Neuron (in vitro differentiated cells): ENCODE measurements at regions not wholly inside any gene's neighbourhood (a gene's known extent, or its start where the extent isn't known, plus 50 kb on each side); places are given as distances from the start of the nearest gene placed in this dataset.
"Not testable (repeated sequence)": the region's sequence is repeated elsewhere in the genome, so short reads cannot be mapped to it uniquely, and the experiment has no call there.

Experiments used
- H2AFZ ChIP-seq: one replicate; pipeline ENCODE4 v1.6.1; 2013; ENCODE audit warnings: low read depth, mild to moderate bottlenecking, inconsistent platforms, low read length, moderate library complexity
- H3K27me3 ChIP-seq: one replicate; pipeline ENCODE4 v1.6.1; 2013; ENCODE audit warnings: low read length; ENCODE audit not compliant: insufficient read depth
- H3K36me3 ChIP-seq: one replicate; pipeline ENCODE4 v1.6.1; 2013; ENCODE audit warnings: low read length; ENCODE audit not compliant: insufficient read depth
- H3K4me1 ChIP-seq: one replicate; pipeline ENCODE4 v1.6.1; 2013; ENCODE audit warnings: low read length; ENCODE audit not compliant: insufficient read depth
- H3K4me3 ChIP-seq: 2 replicates; pipeline ENCODE4 v1.5.1; 2013; ENCODE audit warnings: mild to moderate bottlenecking, low read length, moderate library complexity
- H3K9me3 ChIP-seq: one replicate; pipeline ENCODE4 v1.6.1; 2013; ENCODE audit warnings: low read length

GRCh38 chr6:121666814-121667213 lies 231.4 kb downstream of the GJA1 start:
- Histone ChIP-seq H3K27me3 (no peaks in the 10 kb centered on the region), H2AFZ (no peak overlapping the region), H3K9me3 (no peaks in the 10 kb centered on the region), H3K4me1 (peaks cover 2% of the 10 kb centered on the region), H3K4me3 (no peak overlapping the region), H3K36me3 (no peaks in the 10 kb centered on the region)

- H2AFZ ChIP-seq, result no peak overlapping the region
- H3K36me3 ChIP-seq, result no peaks in the 10 kb centered on the region
- H3K27me3 ChIP-seq, result no peaks in the 10 kb centered on the region
- no peak overlapping the region for H3K4me3 ChIP-seq
- H3K9me3 ChIP-seq, result no peaks in the 10 kb centered on the region
- H3K4me1 ChIP-seq, result no peaks in the 10 kb centered on the region
These were observed 232.8 kb downstream of the GJA1 start for GRCh38 chr6:121668259-121668658.

- H3K9me3 ChIP-seq, result no peaks in the 10 kb centered on the region
- H3K27me3 ChIP-seq, result no peaks in the 10 kb centered on the region
- H3K4me1 ChIP-seq, result no peaks in the 10 kb centered on the region
- no peak overlapping the region for H2AFZ ChIP-seq
- no peak overlapping the region for H3K4me3 ChIP-seq
- H3K36me3 ChIP-seq, result no peaks in the 10 kb centered on the region
These were observed 235.1 kb downstream of the GJA1 start for GRCh38 chr6:121670511-121670910.

- Histone ChIP-seq H2AFZ (no peak overlapping the region), H3K36me3 (no peaks in the 10 kb centered on the region), H3K9me3 (no peaks in the 10 kb centered on the region), H3K27me3 (no peaks in the 10 kb centered on the region), H3K4me1 (no peaks in the 10 kb centered on the region), H3K4me3 (no peak overlapping the region)
These were observed 242.1 kb downstream of the GJA1 start for GRCh38 chr6:121677571-121677970.

- H3K4me3 ChIP-seq, result no peak overlapping the region
- no peaks in the 10 kb centered on the region for H3K36me3 ChIP-seq
These were observed 242.8 kb downstream of the GJA1 start for GRCh38 chr6:121678245-121678644.

GRCh38 chr6:121680058-121680457 lies 244.6 kb downstream of the GJA1 start:
- Histone ChIP-seq H3K4me3 (no peak overlapping the region), H3K27me3 (no peaks in the 10 kb centered on the region), H2AFZ (no peak overlapping the region), H3K9me3 (no peaks in the 10 kb centered on the region), H3K4me1 (no peaks in the 10 kb centered on the region), H3K36me3 (no peaks in the 10 kb centered on the region)

More at GRCh38 chr6:121678245-121678644, 242.8 kb downstream of the GJA1 start:
- H2AFZ ChIP-seq, result no peak overlapping the region
- no peaks in the 10 kb centered on the region for H3K27me3 ChIP-seq
- no peaks in the 10 kb centered on the region for H3K4me1 ChIP-seq
- no peaks in the 10 kb centered on the region for H3K9me3 ChIP-seq

- Histone ChIP-seq H3K27me3 (no peaks in the 10 kb centered on the region), H3K36me3 (no peaks in the 10 kb centered on the region), H3K9me3 (no peaks in the 10 kb centered on the region), H2AFZ (no peak overlapping the region), H3K4me1 (no peaks in the 10 kb centered on the region), H3K4me3 (no peak overlapping the region)
These were observed 247.2 kb downstream of the GJA1 start for GRCh38 chr6:121682666-121683065.

GRCh38 chr6:121685806-121686205 lies 250.4 kb downstream of the GJA1 start:
- H3K4me1 ChIP-seq, result not testable (repeated sequence)

GRCh38 chr6:121686611-121687023 lies 251.2 kb downstream of the GJA1 start:
- no peaks in the 10 kb centered on the region for H3K36me3 ChIP-seq
- H3K4me3 ChIP-seq, result no peak overlapping the region
- no peak overlapping the region for H2AFZ ChIP-seq
- H3K4me1 ChIP-seq, result peaks cover under 1% of the 10 kb centered on the region
- no peaks in the 10 kb centered on the region for H3K27me3 ChIP-seq
- H3K9me3 ChIP-seq, result no peaks in the 10 kb centered on the region

More at GRCh38 chr6:121685806-121686205, 250.4 kb downstream of the GJA1 start:
- H3K4me3 ChIP-seq, H3K9me3 ChIP-seq, H2AFZ ChIP-seq, H3K27me3 ChIP-seq, H3K36me3 ChIP-seq: not testable (repeated sequence)

- peaks cover 6% of the 10 kb centered on the region for H3K4me1 ChIP-seq
- H2AFZ ChIP-seq, result no peak overlapping the region
- no peaks in the 10 kb centered on the region for H3K36me3 ChIP-seq
- H3K27me3 ChIP-seq, result no peaks in the 10 kb centered on the region
- no peaks in the 10 kb centered on the region for H3K9me3 ChIP-seq
- H3K4me3 ChIP-seq, result no peak overlapping the region
These were observed 253.5 kb downstream of the GJA1 start for GRCh38 chr6:121688974-121689373.

GRCh38 chr6:121691126-121691551 lies 255.7 kb downstream of the GJA1 start:
- Histone ChIP-seq H2AFZ (no peak overlapping the region), H3K27me3 (no peaks in the 10 kb centered on the region), H3K4me1 (peaks cover 6% of the 10 kb centered on the region), H3K36me3 (no peaks in the 10 kb centered on the region), H3K4me3 (no peak overlapping the region), H3K9me3 (no peaks in the 10 kb centered on the region)

GRCh38 chr6:121694389-121694788 lies 258.9 kb downstream of the GJA1 start:
- Histone ChIP-seq H3K9me3 (no peaks in the 10 kb centered on the region), H3K4me1 (peaks cover 6% of the 10 kb centered on the region), H3K4me3 (no peak overlapping the region), H3K27me3 (no peaks in the 10 kb centered on the region), H2AFZ (no peak overlapping the region), H3K36me3 (no peaks in the 10 kb centered on the region)

GRCh38 chr6:121694801-121695251 lies 259.4 kb downstream of the GJA1 start:
- peaks cover 6% of the 10 kb centered on the region for H3K4me1 ChIP-seq
- no peaks in the 10 kb centered on the region for H3K9me3 ChIP-seq
- H3K4me3 ChIP-seq, result no peak overlapping the region
- no peaks in the 10 kb centered on the region for H3K36me3 ChIP-seq
- no peaks in the 10 kb centered on the region for H3K27me3 ChIP-seq
- H2AFZ ChIP-seq, result no peak overlapping the region

- no peaks in the 10 kb centered on the region for H3K27me3 ChIP-seq
- H3K36me3 ChIP-seq, result no peaks in the 10 kb centered on the region
- no peak overlapping the region for H3K4me3 ChIP-seq
- H3K4me1 ChIP-seq, result peaks cover 6% of the 10 kb centered on the region
- no peaks in the 10 kb centered on the region for H3K9me3 ChIP-seq
- no peak overlapping the region for H2AFZ ChIP-seq
These were observed 259.9 kb downstream of the GJA1 start for GRCh38 chr6:121695329-121695728.
